IMR-90 (cell line): ENCODE measurements at regions not wholly inside any gene's neighbourhood (a gene's known extent, or its start where the extent isn't known, plus 50 kb on each side); places are given as distances from the start of the nearest gene placed in this dataset.
A peak's percentile ranks its signal among the peaks of the same experiment; 100 is the strongest.
"Not testable (repeated sequence)": the region's sequence is repeated elsewhere in the genome, so short reads cannot be mapped to it uniquely, and the experiment has no call there.

Experiments
- ATAC-seq: fragments of 200-7000 bp; cut with Tn5 transposase; 2 replicates; pipeline ENCODE4 v1.9.1; 2020; ENCODE audit warnings: low read depth, mild to moderate bottlenecking, moderate library complexity
- BruUV-seq: library from RNA; stranded (reverse); fragments of 400-500 nt; replicated peaks from 2 replicates; lab custom pipeline; 2021; lab: Mats Ljungman, UMichigan
- CTCF ChIA-PET: fragments of 300-600 bp; formaldehyde crosslinking; extraction: SDS; loops from one replicate; lab custom pipeline; 2021; ENCODE audit warnings: antibody characterized with exemption; lab: Yijun Ruan, JAX
- POLR2A ChIA-PET: fragments of 300-600 bp; sonication (Branson Sonifier 250); formaldehyde crosslinking; loops from one replicate; lab custom pipeline; 2022; ENCODE audit warnings: antibody characterized with exemption; ENCODE audit not compliant: unreplicated experiment; lab: Charles Lee
- DNase-seq: peaks from one replicate; pipeline ENCODE4 v3.0.0; 2013
- H2AFZ ChIP-seq: replicated peaks from 2 replicates; pipeline ENCODE3; 2013; ENCODE audit warnings: low read length, mild to moderate bottlenecking; ENCODE audit not compliant: poor library complexity
- H2AK5ac ChIP-seq: 2 replicates; pipeline ENCODE4 v1.6.1; 2013; ENCODE audit warnings: low read depth, low read length, inconsistent platforms
- H2AK9ac ChIP-seq: replicated peaks from 2 replicates; pipeline ENCODE3; 2013; ENCODE audit warnings: mild to moderate bottlenecking, low read depth, low read length, moderate library complexity; ENCODE audit not compliant: poor library complexity
- H2BK120ac ChIP-seq: 2 replicates; pipeline ENCODE4 v1.6.1; 2013; ENCODE audit warnings: low read depth, low read length, inconsistent platforms
- H2BK15ac ChIP-seq: 3 replicates; pipeline ENCODE4 v1.6.1; 2013; ENCODE audit warnings: low read depth, low read length, inconsistent platforms
- H2BK20ac ChIP-seq: 2 replicates; pipeline ENCODE4 v1.6.1; 2013; ENCODE audit warnings: low read depth, mild to moderate bottlenecking, inconsistent platforms, low read length, moderate library complexity
- H2BK5ac ChIP-seq: 2 replicates; pipeline ENCODE4 v1.6.1; 2013; ENCODE audit warnings: mild to moderate bottlenecking, low read depth, low read length, inconsistent platforms; ENCODE audit not compliant: poor library complexity, severe bottlenecking
- H3K14ac ChIP-seq: replicated peaks from 2 replicates; pipeline ENCODE4 v1.6.1; 2013; ENCODE audit warnings: low read depth, low read length, inconsistent platforms
- H3K18ac ChIP-seq: 2 replicates; pipeline ENCODE4 v1.6.1; 2013; ENCODE audit warnings: low read depth, low read length, control low read depth
- H3K23ac ChIP-seq: 2 replicates; pipeline ENCODE4 v1.6.1; 2013; ENCODE audit warnings: low read depth, low read length, inconsistent platforms
- H3K27ac ChIP-seq: 2 replicates; pipeline ENCODE4 v1.5.1; 2013; ENCODE audit warnings: mild to moderate bottlenecking, control low read depth, low read length; ENCODE audit not compliant: insufficient read depth
- H3K27me3 ChIP-seq: 2 replicates; pipeline ENCODE4 v1.6.1; 2013; ENCODE audit warnings: low read length; ENCODE audit not compliant: control insufficient read depth, insufficient read depth
- H3K36me3 ChIP-seq: 2 replicates; pipeline ENCODE4 v1.6.1; 2013; ENCODE audit warnings: low read length, mixed read lengths; ENCODE audit not compliant: control insufficient read depth, insufficient read depth
- H3K4ac ChIP-seq: 2 replicates; pipeline ENCODE4 v1.6.1; 2013; ENCODE audit warnings: low read depth, low read length, inconsistent platforms
- H3K4me1 ChIP-seq: 2 replicates; pipeline ENCODE4 v1.6.1; 2013; ENCODE audit warnings: low read length, mixed read lengths; ENCODE audit not compliant: control insufficient read depth, insufficient read depth
- H3K4me2 ChIP-seq: 2 replicates; pipeline ENCODE4 v1.6.1; 2013; ENCODE audit warnings: low read depth, mild to moderate bottlenecking, control low read depth, low read length, moderate library complexity
- H3K4me3 ChIP-seq: 2 replicates; pipeline ENCODE4 v1.5.1; 2013; ENCODE audit warnings: low read depth, mild to moderate bottlenecking, control low read depth, low read length, moderate library complexity; ENCODE audit not compliant: insufficient read depth
- H3K56ac ChIP-seq: 2 replicates; pipeline ENCODE4 v1.6.1; 2013; ENCODE audit warnings: low read length, inconsistent platforms; ENCODE audit not compliant: insufficient read depth; ENCODE audit errors: extremely low read depth
- H3K79me1 ChIP-seq, 2 experiments: 2 replicates each; pipeline ENCODE4 v1.6.1; 2013; ENCODE audit warnings: low read length in 2 of 2, inconsistent platforms in 1 of 2, low read depth in 1 of 2
- H3K9ac ChIP-seq: 2 replicates; pipeline ENCODE4 v1.6.1; 2013; ENCODE audit warnings: low read depth, low read length, control low read depth
- H3K9me1 ChIP-seq: 2 replicates; pipeline ENCODE4 v1.6.1; 2013; ENCODE audit warnings: low read length, inconsistent platforms; ENCODE audit not compliant: insufficient read depth
- H3K9me3 ChIP-seq: 2 replicates; pipeline ENCODE4 v1.6.1; 2013; ENCODE audit warnings: low read length; ENCODE audit not compliant: control insufficient read depth, insufficient read depth
- H4K20me1 ChIP-seq: 2 replicates; pipeline ENCODE4 v1.6.1; 2013; ENCODE audit warnings: low read length, inconsistent platforms; ENCODE audit not compliant: insufficient read depth
- H4K5ac ChIP-seq: 2 replicates; pipeline ENCODE4 v1.6.1; 2013; ENCODE audit warnings: mild to moderate bottlenecking, low read depth, low read length, control low read depth
- H4K8ac ChIP-seq, 2 experiments: 2 replicates each; pipeline ENCODE4 v1.6.1; 2013; ENCODE audit warnings: low read depth in 2 of 2, low read length in 2 of 2, control low read depth in 1 of 2, inconsistent platforms in 1 of 2
- H4K91ac ChIP-seq: 2 replicates; pipeline ENCODE4 v1.6.1; 2013; ENCODE audit warnings: low read depth, low read length, inconsistent platforms; ENCODE audit not compliant: insufficient read depth
- FOS ChIP-seq: fragments of 150-350 bp; IDR thresholded peaks from 2 replicates; pipeline ENCODE4 v1.6.1; 2016; ENCODE audit warnings: low read depth, low read length
- WGBS, 2 experiments: methylation state at CpG; one replicate each; pipeline versions ENCODE4 v1.1.5 to v1.1.7; 2013; ENCODE audit warnings: missing lambda C conversion rate in 2 of 2; ENCODE audit not compliant: insufficient read length in 1 of 2; ENCODE audit errors: extremely low coverage in 2 of 2; 5-methylcytosine and 5-hydroxymethylcytosine counted together
- dilution Hi-C: fragments of 300-500 bp; cut with HindIII; formaldehyde crosslinking; loops from one replicate; pipeline ENCODE4 v1.14.3; 2018; ENCODE audit warnings: low sequenced_read_pairs; ENCODE audit not compliant: unreplicated experiment
- in situ Hi-C: fragments of 300-500 bp; cut with MboI; formaldehyde crosslinking; loops from 3 replicates; pipeline ENCODE4 v1.14.3; 2019; ENCODE audit warnings: low sequenced_read_pairs, inconsistent platforms, mixed read lengths
- intact Hi-C: fragments of 100-400 bp; cut with micrococcal nuclease; formaldehyde crosslinking; loops from 2 replicates; pipeline ENCODE4 v1.10.0; 2022

GRCh38 chr16:88247583-88247966, 135.2 kb upstream of the ZNF469 start:
- H2BK5ac ChIP-seq, H4K5ac ChIP-seq, H3K56ac ChIP-seq, H3K9me3 ChIP-seq, H2AK9ac ChIP-seq, ATAC-seq, H3K4me2 ChIP-seq, H3K14ac ChIP-seq, H3K36me3 ChIP-seq, H2AFZ ChIP-seq, dilution Hi-C loops, H4K20me1 ChIP-seq, H2BK120ac ChIP-seq, H3K9ac ChIP-seq, H3K27me3 ChIP-seq, H3K23ac ChIP-seq, POLR2A ChIA-PET, H3K27ac ChIP-seq, BruUV-seq, H3K4me3 ChIP-seq, CTCF ChIA-PET: not testable (repeated sequence)
- DNase-seq = peak; percentile 40
- Histone ChIP-seq H3K18ac (peak overlapping the region; percentile 37; the same call in 1 of the 2 replicates), H4K91ac (peak overlapping the region; percentile 32), H2BK15ac (peak overlapping the region; percentile 55; the same call in 2 of the 3 replicates), H3K9me1 (peaks cover 24% of the 10 kb centered on the region), H3K4ac (peak overlapping the region; percentile 61; the same call in 1 of the 2 replicates), H2AK5ac (peak overlapping the region; percentile 87), H3K4me1 (peaks cover 18% of the 10 kb centered on the region), H3K79me1 (peaks cover 3 to 24% of the 10 kb centered on the region in 2 experiments), H4K8ac (peak overlapping the region in 1 of 2 experiments; percentile 43; a peak in 2 of 4 replicates), H2BK20ac (peak overlapping the region; percentile 6; the same call in 1 of the 2 replicates)
- in situ Hi-C loops (loop anchor here (10.0 kb wide), 1 partner anchor 57 kb away; no protein-coding TSS in a partner anchor), intact Hi-C loops (loop anchor here (5.0 to 10.0 kb wide), 3 partner anchors 55 to 137 kb away; partner anchors contain the start of gene ZNF469)
- peak; percentile 73 for TF ChIP-seq FOS
- 81 to 100% methylated on average over 2 to 3 of the region's 5 CpGs for WGBS, 2 experiments

DNA sequence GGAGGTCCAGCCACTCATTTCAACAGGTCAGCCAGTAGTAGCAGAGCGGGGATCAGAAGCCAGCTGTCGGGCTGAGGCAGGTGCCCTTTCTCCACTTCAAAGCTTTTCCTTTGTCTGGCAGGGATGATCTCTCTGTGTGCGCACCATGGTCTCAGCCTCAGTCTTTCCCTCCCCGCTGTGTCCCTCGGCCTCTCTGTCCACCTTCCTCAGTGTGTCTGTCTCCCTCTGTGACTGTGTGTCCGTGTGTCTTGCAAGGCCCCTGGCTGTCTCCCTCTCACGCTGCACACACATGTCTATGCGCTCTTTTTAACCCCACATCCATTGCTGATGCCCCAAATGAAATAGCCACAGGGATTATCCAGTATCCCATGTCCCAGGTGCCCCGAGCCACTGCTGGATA, 134.0 kb upstream of the ZNF469 start:
- H4K8ac ChIP-seq, H3K23ac ChIP-seq, H3K9me3 ChIP-seq, POLR2A ChIA-PET, H2BK15ac ChIP-seq, H3K4me3 ChIP-seq, H3K14ac ChIP-seq, H3K27me3 ChIP-seq, ATAC-seq, H4K20me1 ChIP-seq, H2BK5ac ChIP-seq, H2AFZ ChIP-seq, H3K56ac ChIP-seq, H3K9ac ChIP-seq, H3K36me3 ChIP-seq, H4K5ac ChIP-seq, CTCF ChIA-PET, H3K4me2 ChIP-seq, dilution Hi-C loops, BruUV-seq, DNase-seq, H2AK9ac ChIP-seq: not testable (repeated sequence)
- WGBS, 2 experiments = 96% methylated on average over 5 of the region's 9 CpGs; no CpG with 5 or more reads in 1 of the 2 experiments
- H3K4ac ChIP-seq = peak overlapping the region; percentile 79
- peak overlapping the region; percentile 24; the same call in 1 of the 2 replicates for H3K18ac ChIP-seq
- H3K4me1 ChIP-seq = peaks cover 14% of the 10 kb centered on the region
- H2BK20ac ChIP-seq = peak overlapping the region; percentile 34; the same call in 1 of the 2 replicates
- peak overlapping the region; percentile 88 for H2AK5ac ChIP-seq
- H3K27ac ChIP-seq = 0 out of 2 replicates have a peak overlapping the region, but pooled peaks have one; percentile 22
- peaks cover 3 to 17% of the 10 kb centered on the region in 2 experiments for H3K79me1 ChIP-seq
- H4K91ac ChIP-seq = peak overlapping the region; percentile 41; the same call in 1 of the 2 replicates
- in situ Hi-C loops (loop anchor here (10.0 kb wide), 1 partner anchor 56 kb away; no protein-coding TSS in a partner anchor), intact Hi-C loops (loop anchor here (5.0 to 10.0 kb wide), 3 partner anchors 56 to 136 kb away; partner anchors contain the start of gene ZNF469)
- peak overlapping the region; percentile 74 for H2BK120ac ChIP-seq
- H3K9me1 ChIP-seq = peaks cover 16% of the 10 kb centered on the region
